Immature natural killer cell (primary cell): ENCODE measurements at regions not wholly inside any gene's neighbourhood (a gene's known extent, or its start where the extent isn't known, plus 50 kb on each side); places are given as distances from the start of the nearest gene placed in this dataset.

Experiments
- DNase-seq, 3 donors: peaks; one replicate each; pipeline ENCODE4 v3.0.0; 2022; ENCODE audit warnings: mixed read lengths in 1 of 3
- H3K27ac Mint-ChIP-seq, 6 donors: one replicate each; pipeline ENCODE4 v1.8.0; 2020; ENCODE audit warnings: mixed read lengths in 6 of 6, mild to moderate bottlenecking in 5 of 6, inconsistent platforms in 4 of 6, moderate library complexity in 3 of 6
- H3K27me3 Mint-ChIP-seq, 3 donors: one replicate each; pipeline ENCODE4 v1.8.0; 2020 to 2021; ENCODE audit warnings: low read depth in 3 of 3, mild to moderate bottlenecking in 3 of 3, mixed read lengths in 3 of 3, moderate library complexity in 3 of 3, inconsistent platforms in 1 of 3
- H3K36me3 Mint-ChIP-seq, 3 donors: one replicate each; pipeline ENCODE4 v1.8.0; 2020; ENCODE audit warnings: mixed read lengths in 3 of 3, inconsistent platforms in 2 of 3, mild to moderate bottlenecking in 2 of 3
- H3K4me1 Mint-ChIP-seq, 2 donors: one replicate each; pipeline ENCODE4 v1.8.0; 2020; ENCODE audit warnings: inconsistent platforms in 2 of 2, mild to moderate bottlenecking in 2 of 2, mixed read lengths in 2 of 2, moderate library complexity in 1 of 2
- H3K4me3 Mint-ChIP-seq, 5 donors: one replicate each; pipeline ENCODE4 v1.8.0; 2020; ENCODE audit warnings: mild to moderate bottlenecking in 5 of 5, mixed read lengths in 5 of 5, inconsistent platforms in 3 of 5, moderate library complexity in 3 of 5
- H3K9me3 Mint-ChIP-seq, 6 donors: one replicate each; pipeline ENCODE4 v1.8.0; 2020; ENCODE audit warnings: mild to moderate bottlenecking in 6 of 6, mixed read lengths in 6 of 6, inconsistent platforms in 4 of 6, moderate library complexity in 3 of 6

- Mint-ChIP-seq H3K9me3 (no peaks in the 10 kb centered on the region), H3K4me3 (no peak overlapping the region), H3K4me1 (peaks cover 52 to 82% of the 10 kb centered on the region in 2 donors), H3K27me3 (peaks cover 0 to 2% (median 0%) of the 10 kb centered on the region in 3 donors), H3K27ac (peak overlapping the region; percentile 32 to 84 (median 48)), H3K36me3 (peaks cover 0 to 14% (median 13%) of the 10 kb centered on the region in 3 donors)
- no peak for DNase-seq
These were observed 266.6 kb upstream of the ID2 start for GRCh38 chr2:8414946-8415879.

- H3K27ac Mint-ChIP-seq: peak overlapping the region in 5 of 6 donors; percentile 32 to 84 (median 82)
- DNase-seq: no peak
- peaks cover 0 to 14% (median 12%) of the 10 kb centered on the region in 3 donors for H3K36me3 Mint-ChIP-seq
- H3K4me3 Mint-ChIP-seq: peak overlapping the region in 1 of 5 donors; percentile 0
- H3K27me3 Mint-ChIP-seq: peaks cover 0 to 2% (median 0%) of the 10 kb centered on the region in 3 donors
- no peaks in the 10 kb centered on the region for H3K9me3 Mint-ChIP-seq
- H3K4me1 Mint-ChIP-seq: peaks cover 59 to 87% of the 10 kb centered on the region in 2 donors
These were observed 265.8 kb upstream of the ID2 start for GRCh38 chr2:8416001-8416571.

- Mint-ChIP-seq H3K4me3 (peak overlapping the region; percentile 11 to 54 (median 33)), H3K27ac (peak overlapping the region; percentile 41 to 84 (median 82)), H3K9me3 (no peaks in the 10 kb centered on the region), H3K36me3 (peaks cover 0 to 11% (median 9%) of the 10 kb centered on the region in 3 donors), H3K4me1 (peaks cover 70 to 90% of the 10 kb centered on the region in 2 donors), H3K27me3 (peaks cover 0 to 2% (median 0%) of the 10 kb centered on the region in 3 donors)
- DNase-seq: peak in 2 of 3 donors; percentile 19 to 21
These were observed 264.7 kb upstream of the ID2 start for GRCh38 chr2:8416849-8417832.

- Mint-ChIP-seq H3K9me3 (no peaks in the 10 kb centered on the region), H3K4me3 (peak overlapping the region in 4 of 5 donors; percentile 10 to 65 (median 48)), H3K36me3 (peaks cover 0 to 11% (median 9%) of the 10 kb centered on the region in 3 donors), H3K4me1 (peaks cover 70 to 92% of the 10 kb centered on the region in 2 donors), H3K27ac (peak overlapping the region; percentile 27 to 83 (median 78)), H3K27me3 (peaks cover 0 to 2% (median 0%) of the 10 kb centered on the region in 3 donors)
- no peak for DNase-seq
These were observed 263.1 kb upstream of the ID2 start for GRCh38 chr2:8418721-8419120.

- peaks cover 10 to 14% (median 14%) of the 10 kb centered on the region in 3 donors for H3K27me3 Mint-ChIP-seq
- peak overlapping the region; percentile 88 to 98 (median 92) for H3K27ac Mint-ChIP-seq
- H3K36me3 Mint-ChIP-seq: peaks cover 3 to 9% (median 6%) of the 10 kb centered on the region in 3 donors
- peak overlapping the region; percentile 61 to 82 (median 81) for H3K4me3 Mint-ChIP-seq
- DNase-seq: peak; percentile 29 to 40 (median 38)
- H3K9me3 Mint-ChIP-seq: no peaks in the 10 kb centered on the region
- H3K4me1 Mint-ChIP-seq: peaks cover 88 to 97% of the 10 kb centered on the region in 2 donors
These were observed 260.0 kb upstream of the ID2 start for GRCh38 chr2:8421658-8422449.

- Mint-ChIP-seq H3K4me1 (peaks cover 88 to 97% of the 10 kb centered on the region in 2 donors), H3K36me3 (peaks cover 3 to 9% (median 6%) of the 10 kb centered on the region in 3 donors)
These were observed 259.4 kb upstream of the ID2 start for GRCh38 chr2:8422450-8422800.

GRCh38 chr2:8424997-8425900 is 256.6 kb upstream of the ID2 start:
- Mint-ChIP-seq H3K4me1 (peaks cover 86 to 100% of the 10 kb centered on the region in 2 donors), H3K36me3 (peaks cover 6 to 18% (median 11%) of the 10 kb centered on the region in 3 donors), H3K4me3 (peak overlapping the region; percentile 80 to 87 (median 82)), H3K27ac (peak overlapping the region; percentile 87 to 98 (median 96)), H3K27me3 (peaks cover 10 to 14% (median 14%) of the 10 kb centered on the region in 3 donors), H3K9me3 (peaks cover 0 to 3% (median 0%) of the 10 kb centered on the region in 6 donors)
- peak; percentile 86 to 89 (median 88) for DNase-seq

More at GRCh38 chr2:8422450-8422800, 259.4 kb upstream of the ID2 start:
- DNase-seq: no peak
- H3K27ac Mint-ChIP-seq: peak overlapping the region in 5 of 6 donors; percentile 72 to 98 (median 93)
- peaks cover 10 to 14% (median 14%) of the 10 kb centered on the region in 3 donors for H3K27me3 Mint-ChIP-seq
- H3K9me3 Mint-ChIP-seq: no peaks in the 10 kb centered on the region
- peak overlapping the region in 4 of 5 donors; percentile 61 to 82 (median 78) for H3K4me3 Mint-ChIP-seq

GRCh38 chr2:8426550-8426949 is 255.3 kb upstream of the ID2 start:
- Mint-ChIP-seq H3K4me3 (peak overlapping the region; percentile 56 to 87 (median 82)), H3K27ac (peak overlapping the region; percentile 87 to 98 (median 96)), H3K4me1 (peaks cover 85 to 100% of the 10 kb centered on the region in 2 donors), H3K36me3 (peaks cover 6 to 26% (median 18%) of the 10 kb centered on the region in 3 donors), H3K27me3 (peaks cover 10 to 16% (median 14%) of the 10 kb centered on the region in 3 donors), H3K9me3 (peaks cover 0 to 3% (median 0%) of the 10 kb centered on the region in 6 donors)
- no peak for DNase-seq

GRCh38 chr2:8427211-8427610 is 254.6 kb upstream of the ID2 start:
- Mint-ChIP-seq H3K27me3 (peaks cover 10 to 16% (median 14%) of the 10 kb centered on the region in 3 donors), H3K27ac (peak overlapping the region; percentile 87 to 98 (median 94)), H3K9me3 (peaks cover 0 to 3% (median 0%) of the 10 kb centered on the region in 6 donors)

GRCh38 chr2:8430628-8431027 is 251.2 kb upstream of the ID2 start:
- Mint-ChIP-seq H3K27me3 (peaks cover 8 to 17% (median 12%) of the 10 kb centered on the region in 3 donors), H3K4me3 (no peak overlapping the region), H3K27ac (peak overlapping the region; percentile 63 to 87 (median 74)), H3K9me3 (peaks cover 0 to 3% (median 0%) of the 10 kb centered on the region in 6 donors), H3K36me3 (peaks cover 5 to 30% (median 15%) of the 10 kb centered on the region in 3 donors), H3K4me1 (peaks cover 75 to 94% of the 10 kb centered on the region in 2 donors)
- DNase-seq: no peak

More at GRCh38 chr2:8427211-8427610, 254.6 kb upstream of the ID2 start:
- Mint-ChIP-seq H3K4me1 (peaks cover 80 to 99% of the 10 kb centered on the region in 2 donors), H3K36me3 (peaks cover 6 to 23% (median 15%) of the 10 kb centered on the region in 3 donors), H3K4me3 (peak overlapping the region in 1 of 5 donors; percentile 46)
- no peak for DNase-seq

GRCh38 chr2:8431446-8432125 is 250.3 kb upstream of the ID2 start:
- DNase-seq: no peak
- H3K4me3 Mint-ChIP-seq: peak overlapping the region in 2 of 5 donors; percentile 2 to 28
- H3K27me3 Mint-ChIP-seq: peaks cover 2 to 11% (median 6%) of the 10 kb centered on the region in 3 donors
- peaks cover 73 to 94% of the 10 kb centered on the region in 2 donors for H3K4me1 Mint-ChIP-seq
- peak overlapping the region; percentile 71 to 87 (median 80) for H3K27ac Mint-ChIP-seq
- H3K9me3 Mint-ChIP-seq: peaks cover 0 to 3% (median 0%) of the 10 kb centered on the region in 6 donors
- H3K36me3 Mint-ChIP-seq: peaks cover 3 to 31% (median 23%) of the 10 kb centered on the region in 3 donors
